ENCODE measurements at regions not wholly inside any gene's neighbourhood (a gene's known extent, or its start where the extent isn't known, plus 50 kb on each side); places are given as distances from the start of the nearest gene placed in this dataset.
"Not testable (repeated sequence)": the region's sequence is repeated elsewhere in the genome, so short reads cannot be mapped to it uniquely, and the experiment has no call there.

DNA sequence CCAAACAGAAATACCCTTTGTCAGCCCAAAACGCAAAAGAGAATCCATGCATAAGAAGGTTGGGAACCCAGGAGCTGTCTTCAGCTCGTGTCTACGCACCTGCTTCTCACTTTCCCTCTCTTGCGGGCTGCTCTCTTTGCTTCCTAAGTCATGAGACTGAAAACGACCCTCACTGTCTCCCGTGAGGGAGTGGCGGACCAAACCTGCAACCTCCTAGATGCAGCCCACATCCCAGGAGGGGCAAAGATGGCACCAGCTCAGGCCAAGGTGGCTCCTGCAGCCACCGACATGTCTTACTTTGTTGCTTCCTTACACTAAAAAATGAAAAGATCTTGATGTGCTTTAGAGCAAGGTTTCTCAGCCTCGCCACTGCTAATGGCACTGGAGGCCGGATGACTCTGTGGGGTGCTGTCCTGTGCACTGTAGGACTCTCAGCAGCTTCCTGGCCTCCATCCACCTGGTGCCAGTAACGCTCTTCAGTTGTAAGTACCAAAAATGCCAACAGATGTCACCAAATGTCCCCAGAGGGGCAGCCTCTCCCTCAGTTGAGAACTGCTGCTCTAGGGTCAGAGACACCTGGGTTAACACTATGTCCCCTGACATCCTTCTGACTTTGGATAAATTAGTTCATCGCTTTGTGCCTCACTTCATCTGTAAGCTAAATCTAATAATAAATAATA lies 179.8 kb upstream of the PFKP start:
- no peak for DNase-seq

DNA sequence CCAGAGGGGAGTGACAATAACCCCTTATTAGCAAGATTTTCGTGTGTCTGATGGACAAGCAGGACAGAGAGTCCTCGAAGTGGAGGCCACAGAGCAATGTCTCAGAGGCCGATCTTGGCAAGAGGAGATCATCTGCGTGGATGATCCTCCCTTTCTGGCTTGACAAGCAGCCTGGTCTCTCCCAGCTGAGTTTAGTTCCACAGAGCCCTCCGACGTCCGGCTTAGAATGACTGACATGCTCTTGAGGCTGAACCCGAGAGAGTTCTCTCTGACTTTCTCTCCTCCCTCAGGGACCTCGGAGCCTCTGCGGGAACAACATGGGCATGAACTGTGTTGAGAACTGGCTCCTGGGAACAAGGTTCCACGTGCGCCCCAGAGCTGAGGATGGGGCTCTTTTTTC lies 180.7 kb upstream of the PFKP start:
- DNase-seq: no peak

DNA sequence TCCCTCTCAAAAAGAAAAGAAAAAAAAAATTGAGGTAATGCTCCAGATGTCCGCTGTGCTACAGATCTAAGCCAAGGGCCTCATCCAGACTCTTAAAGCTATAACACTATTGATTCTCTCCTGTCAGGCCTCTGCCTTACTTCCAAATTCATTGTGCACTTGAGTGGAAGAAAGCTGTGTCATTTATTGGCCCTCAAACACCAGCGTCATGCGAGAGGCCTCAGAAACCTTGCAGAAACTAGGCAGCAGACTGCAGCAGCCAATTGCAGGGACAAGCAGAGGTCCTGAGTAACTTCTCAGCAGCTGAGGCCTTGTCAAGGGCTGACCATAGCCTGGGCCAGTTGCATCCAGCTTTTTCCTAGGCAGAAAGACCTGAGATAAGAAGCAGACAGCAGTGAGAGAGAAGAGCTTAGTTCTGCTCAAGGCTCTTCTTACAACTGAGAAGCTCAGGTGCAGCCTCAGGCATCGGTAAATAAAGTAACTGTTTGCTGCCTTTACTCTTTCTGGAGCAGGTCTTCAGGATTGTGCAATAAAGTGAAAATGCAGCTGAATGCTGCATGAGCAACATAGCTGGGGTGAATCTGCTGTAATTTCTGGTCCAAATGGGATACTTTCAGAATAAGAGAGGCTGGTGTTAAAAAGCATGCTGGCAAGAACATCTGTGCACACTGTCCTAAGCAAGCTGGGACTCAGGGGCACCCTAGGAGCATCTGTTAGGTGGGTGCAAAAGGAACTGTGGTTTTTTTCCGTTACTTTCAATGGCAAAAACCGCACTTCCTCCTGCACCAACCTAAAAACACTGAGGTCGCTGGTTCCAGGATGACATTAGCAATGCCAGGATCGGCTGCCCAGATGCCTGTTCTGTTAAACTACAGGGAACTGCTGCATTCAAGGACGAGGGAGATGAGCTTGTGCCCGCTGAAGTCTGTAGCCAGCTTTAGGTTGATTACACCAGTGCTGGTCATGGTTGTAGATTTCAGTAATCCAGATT lies 181.8 kb upstream of the PFKP start:
- DNase-seq: no peak

DNA sequence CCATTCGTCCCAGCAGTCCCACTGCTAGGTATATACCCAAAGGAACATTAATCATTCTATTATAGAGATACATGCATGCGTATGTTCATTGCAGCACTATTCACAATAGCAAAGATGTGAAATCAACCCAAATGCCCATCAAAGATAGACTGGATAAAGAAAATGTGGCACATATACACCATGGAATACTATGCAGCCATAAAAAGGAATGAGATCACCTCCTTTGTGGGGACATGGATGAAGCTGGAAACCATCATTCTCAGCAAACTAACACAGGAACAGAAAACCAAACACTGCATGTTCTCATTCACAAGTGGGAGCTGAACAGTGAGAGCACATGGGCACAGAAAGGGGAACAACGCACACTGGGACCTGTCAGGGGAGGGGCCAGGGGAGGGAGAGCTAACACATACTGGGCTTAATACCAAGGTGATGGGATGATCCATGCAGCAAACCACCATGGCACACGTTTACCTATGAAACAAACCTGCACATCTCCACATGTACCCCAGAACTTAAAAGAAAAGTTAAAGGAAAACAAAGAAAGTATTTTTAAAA lies 183.3 kb upstream of the PFKP start:
- DNase-seq: not testable (repeated sequence)

DNA sequence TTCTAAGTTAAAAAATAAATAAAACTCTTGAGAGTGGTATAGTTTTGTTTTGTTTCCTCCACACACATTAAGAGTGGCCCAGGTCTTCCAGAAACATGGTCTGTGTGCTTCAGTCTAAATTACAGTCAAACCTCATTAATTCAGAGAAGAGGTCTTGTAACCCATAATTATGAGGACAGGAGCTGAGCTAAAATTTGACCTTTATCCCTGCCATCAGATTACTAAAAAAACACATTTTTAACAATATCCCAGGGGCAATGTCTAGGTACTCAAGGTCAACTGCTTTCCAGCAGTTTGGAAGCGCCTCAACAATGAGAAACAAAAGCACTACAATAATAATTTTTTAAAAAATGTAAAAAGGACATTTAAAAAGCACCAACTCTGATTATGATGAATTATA lies 184.1 kb upstream of the PFKP start:
- no peak for DNase-seq

DNA sequence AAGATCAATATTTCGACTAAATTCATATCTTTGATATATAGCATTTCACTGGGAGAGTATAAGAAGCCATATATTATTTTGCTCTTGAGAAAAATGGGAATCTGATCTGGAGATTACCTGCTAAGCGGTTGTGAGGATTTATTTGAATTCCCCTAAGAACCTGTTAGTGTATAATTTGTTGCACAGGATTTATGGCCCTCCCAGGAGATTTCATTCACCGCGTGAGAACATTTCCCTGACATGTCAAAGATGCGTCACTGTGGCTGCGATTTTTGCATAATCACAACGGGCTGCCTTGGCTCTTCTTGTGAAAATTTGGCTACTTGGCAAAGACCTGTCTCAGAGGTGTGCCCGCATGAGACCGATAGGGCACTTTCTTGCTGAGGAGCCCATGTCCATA lies 184.7 kb upstream of the PFKP start:
- DNase-seq: no peak

DNA sequence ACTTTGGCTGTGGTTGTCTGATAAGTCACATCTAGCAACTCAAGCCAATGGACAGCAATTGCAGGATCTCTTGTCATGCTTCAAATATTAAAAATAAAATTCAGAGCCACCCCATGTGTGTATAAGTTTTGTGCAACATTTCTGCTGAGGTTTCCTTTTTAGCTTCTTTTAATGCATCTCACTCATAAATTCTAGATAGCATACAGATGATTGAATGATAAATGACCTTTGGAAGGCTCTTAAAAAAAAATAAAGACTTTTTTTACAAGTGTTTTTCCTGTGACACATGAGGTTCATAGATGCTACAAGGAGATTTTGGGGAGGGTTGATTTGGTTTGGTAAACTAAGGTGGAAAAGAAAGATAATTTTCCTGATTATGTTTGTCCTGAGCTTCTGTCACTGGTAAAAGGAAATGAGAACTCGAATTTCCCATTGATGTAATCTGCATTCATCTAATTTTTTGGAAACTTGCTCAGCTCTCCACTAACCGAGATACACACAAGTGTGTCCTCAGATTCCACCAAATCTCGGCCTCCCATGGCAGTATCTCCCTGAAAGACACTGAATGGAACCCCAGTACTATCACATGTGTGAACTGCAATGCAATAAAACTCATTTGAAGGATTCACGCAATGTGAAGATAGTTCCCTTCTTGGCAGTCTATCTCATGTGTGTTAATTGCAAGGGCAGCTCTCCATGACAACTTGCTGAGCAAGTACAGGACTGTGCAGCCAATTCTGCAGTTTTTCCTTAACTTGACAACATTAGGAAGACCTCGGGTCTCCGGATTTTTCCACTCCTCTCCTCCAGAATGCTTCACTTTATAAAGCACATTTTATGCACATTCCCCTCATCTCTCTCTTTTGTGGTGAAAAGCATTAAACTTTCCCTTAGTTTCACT lies 185.4 kb upstream of the PFKP start:
- DNase-seq: no peak

DNA sequence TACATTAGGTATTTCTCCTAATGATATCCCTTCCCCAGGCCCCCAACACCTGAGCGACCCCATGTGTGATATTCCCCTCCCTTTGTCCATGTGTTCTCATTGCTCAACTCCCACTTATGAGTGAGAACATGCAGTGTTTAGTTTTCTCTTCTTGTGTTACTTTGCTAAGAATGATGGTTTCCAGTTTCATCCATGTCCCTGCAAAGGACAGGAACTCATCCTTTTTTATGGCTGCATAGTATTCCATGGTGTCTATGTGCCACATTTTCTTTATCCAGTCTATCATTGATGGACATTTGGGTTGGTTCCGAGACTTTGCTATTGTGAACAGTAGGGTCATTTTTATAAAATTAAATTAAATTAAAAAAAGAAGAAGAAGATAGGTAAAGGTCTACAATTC lies 187.3 kb upstream of the PFKP start:
- not testable (repeated sequence) for DNase-seq

DNA sequence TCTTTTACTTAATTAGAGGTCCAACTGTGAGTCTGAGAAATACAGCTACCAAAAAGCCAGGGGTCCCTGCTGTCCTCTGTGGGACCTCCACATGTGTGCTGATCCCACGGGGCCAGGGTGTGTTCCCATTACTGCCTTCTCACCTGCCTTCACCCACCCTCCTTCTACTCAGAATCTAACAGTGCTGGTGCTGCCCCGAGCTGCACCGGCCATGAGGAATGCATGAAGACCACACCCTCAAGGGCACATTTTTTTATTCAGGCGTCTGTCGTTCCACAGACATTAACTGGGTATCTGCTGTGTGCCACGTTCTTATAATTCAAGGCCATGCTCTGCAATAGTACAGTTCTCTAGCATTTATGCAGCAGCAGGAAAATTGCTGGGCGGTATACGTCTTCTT lies 188.5 kb upstream of the PFKP start:
- no peak for DNase-seq

DNA sequence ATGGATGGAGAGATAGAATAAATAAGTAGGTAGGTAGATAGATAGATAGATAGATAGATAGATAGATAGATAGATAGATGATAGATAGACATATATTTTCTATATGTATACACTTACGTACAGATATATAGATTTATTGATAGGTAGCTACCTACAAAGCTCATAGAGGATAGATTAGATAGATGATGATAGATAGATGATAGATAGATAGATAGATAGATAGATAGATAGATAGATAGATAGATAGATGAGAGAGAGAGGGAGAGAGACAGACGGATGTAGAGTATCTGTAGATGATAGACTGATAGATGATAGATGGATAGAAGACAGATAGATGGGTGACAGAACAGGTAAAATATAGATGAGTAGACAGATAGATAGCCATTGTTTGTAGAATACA lies 191.3 kb upstream of the PFKP start:
- no peak for DNase-seq

DNA sequence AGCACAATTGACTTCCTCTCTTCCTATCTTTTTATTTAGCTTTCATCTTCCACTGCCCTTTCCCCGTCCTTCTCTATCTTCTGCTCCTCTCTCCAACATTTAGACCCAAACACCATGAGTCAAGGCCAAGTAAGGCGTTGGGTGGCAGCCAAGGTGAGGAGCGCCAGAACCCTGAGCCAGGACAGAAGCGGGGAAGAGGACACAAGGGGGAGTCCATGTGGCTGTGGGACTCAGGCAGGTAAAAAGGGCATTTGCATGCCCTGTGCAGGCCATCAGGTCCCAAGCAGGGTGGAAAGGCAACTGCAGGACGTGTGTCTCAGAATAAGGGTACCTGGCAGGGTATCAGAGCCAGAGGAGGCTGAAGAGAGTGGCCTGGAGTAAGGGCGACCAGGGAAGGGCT lies 192.4 kb upstream of the PFKP start:
- no peak for DNase-seq

DNA sequence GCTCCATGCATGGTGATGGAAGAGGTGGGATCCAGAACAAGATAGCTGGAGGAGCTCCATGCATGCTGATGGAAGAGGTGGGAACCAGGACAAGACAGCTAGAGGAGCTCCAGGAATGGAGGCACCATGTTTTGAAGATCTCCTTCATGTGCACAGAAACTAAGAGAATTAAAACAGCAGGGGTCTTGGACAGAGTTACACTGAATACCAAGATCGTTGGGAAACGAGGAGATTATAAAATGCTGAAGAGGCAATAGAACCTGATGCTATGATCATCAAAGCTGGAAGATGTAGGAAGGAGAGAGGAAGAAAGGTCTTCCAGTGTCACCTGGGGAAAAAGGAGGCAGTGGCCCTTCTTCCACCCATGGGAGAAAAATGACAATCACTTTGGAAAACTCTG lies 193.6 kb upstream of the PFKP start:
- no peak for DNase-seq

DNA sequence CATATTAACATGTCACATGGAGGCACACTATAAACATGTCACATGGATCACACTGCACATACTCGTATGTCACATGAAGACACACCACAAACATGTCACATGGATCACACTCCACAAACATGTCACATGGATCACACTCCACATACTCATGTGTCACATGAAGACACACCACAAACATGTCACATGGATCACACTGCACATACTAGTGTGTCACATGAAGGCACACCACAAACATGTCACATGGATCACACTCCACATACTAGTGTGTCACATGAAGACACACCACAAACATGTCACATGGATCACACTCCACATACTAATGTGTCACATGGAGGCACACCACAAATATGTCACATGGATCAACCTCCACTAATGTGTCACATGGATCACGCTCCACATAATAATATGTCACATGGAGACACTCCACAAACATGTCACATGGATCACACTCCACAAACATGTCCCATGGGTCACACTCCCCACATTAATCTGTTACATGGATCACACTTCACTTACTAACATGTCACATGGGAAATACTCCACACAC lies 195.6 kb upstream of the PFKP start:
- no peak for DNase-seq

DNA sequence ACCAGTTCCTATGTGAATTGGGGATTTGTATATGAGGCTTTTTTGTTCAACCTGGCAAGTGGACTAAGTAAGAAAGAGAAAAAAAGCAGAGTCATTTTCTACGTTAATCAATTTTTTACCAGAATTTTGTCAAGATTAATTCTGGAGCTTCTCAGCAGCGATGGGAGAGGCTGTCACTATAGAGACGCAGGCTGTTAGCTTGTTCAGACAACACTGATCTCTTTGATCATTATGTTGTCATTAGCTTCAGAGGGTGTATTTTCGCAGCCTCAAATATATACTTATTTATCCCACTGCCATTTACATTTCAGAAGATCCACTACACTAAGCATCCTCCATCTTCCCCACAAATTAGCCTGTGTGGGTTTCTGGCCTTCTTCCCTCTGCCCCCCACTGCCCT lies 196.7 kb upstream of the PFKP start:
- no peak for DNase-seq

DNA sequence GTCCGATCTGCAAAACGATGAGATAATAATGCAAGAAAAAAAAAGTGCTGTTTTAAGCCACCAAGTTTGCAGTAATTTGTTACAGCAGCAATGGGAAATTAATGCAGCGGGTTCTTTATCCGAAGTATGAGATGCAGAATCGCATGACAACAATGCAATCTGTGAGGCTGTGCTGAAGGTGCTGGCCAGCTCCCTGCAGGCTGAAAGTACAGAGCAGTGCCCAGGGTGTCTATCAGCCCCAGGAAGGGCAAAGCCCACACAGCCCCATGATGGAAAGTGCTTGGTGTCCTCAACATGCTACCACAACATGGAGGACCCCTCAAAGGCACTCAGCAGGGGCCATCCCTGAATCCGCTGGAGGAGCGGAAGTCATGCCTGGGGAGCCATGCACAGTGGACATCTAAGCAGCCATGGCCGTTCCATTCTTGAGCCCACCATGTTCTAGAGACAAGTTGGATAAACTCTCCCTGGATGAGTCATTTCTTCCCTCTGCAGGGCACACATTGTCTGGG lies 199.5 kb upstream of the PFKP start:
- DNase-seq: no peak

DNA sequence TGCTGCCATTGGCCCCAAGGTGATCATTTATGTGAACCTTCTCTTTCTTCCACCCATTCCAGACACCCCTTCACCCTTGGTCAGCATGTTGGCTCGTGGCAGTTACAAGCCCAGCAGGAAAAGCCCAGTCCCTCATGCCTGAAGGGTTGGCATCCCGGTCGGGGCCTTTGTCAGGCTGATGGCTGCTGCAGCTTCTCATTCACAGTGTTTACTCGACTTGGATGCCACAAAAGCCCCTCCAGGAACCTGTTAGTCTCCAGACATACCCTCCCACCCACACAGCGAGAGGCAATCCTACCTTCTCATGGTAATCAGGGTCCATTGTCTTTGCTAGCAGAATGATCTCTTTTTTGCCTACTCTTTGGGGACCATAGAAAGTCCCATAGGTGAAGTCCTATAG lies 200.8 kb upstream of the PFKP start:
- no peak for DNase-seq

DNA sequence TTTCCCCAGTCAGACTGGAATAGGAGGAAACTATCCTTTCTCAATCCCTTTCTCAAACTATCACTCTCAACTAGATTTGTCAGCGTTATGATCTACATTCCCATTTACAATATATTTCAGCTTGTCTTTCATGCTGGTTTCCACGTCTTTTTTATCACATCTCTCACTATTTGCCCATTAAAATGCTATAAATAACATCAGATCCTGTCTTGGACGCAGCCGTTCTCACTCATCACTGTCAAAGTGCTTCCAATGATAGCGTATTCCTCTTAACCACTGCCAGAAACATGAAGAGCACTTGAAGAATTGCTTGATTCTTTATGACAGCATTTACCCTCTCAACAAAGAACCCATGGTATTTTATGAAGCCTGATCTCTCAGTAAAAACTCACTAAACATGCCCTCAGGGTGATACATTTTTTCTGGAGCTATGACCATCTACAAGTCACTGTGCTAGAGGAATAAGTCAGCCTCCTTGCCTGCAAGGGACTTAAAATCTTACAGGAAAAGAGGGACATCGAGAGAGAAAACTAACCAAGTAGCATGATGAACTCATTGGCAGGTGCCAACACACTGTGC lies 205.6 kb upstream of the PFKP start:
- DNase-seq: no peak

DNA sequence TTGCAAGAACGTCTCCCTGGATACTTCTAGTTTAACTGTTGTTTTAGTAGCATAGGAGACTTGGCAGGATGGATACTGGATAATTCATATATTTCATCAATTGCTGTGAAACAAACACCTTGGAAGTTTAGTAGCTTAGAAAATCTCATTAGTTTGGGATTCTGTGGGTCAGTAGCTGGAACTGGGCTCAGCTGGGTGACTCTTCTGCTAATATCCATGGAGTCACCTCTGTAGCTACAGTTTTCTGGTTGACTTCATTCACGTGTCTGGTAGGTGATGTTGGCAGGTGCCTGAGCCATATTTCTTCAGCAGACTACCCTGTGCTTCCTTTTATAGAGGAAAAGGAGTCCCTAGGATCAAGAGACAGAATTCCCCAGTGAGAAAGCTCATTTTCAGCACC lies 208.9 kb upstream of the PFKP start:
- no peak for DNase-seq

DNA sequence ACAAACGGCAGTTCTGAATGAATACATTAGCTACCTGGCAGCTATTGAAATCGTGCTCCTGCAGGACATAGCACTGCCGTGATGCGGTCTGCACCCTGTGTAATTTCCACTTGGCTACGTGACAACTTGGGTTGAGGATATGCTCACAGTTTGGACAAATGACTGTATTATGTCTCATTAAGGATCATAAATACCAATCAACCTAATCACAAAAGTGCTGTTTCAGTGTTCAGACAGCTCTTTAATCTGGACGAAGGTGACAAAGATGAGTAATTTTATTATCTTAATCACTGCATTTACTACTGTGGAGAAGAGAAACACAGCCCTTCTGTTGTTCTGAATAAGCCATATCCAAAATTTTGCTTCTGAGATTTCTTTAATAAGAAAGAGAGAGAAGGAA lies 210.8 kb upstream of the PFKP start:
- DNase-seq: no peak

DNA sequence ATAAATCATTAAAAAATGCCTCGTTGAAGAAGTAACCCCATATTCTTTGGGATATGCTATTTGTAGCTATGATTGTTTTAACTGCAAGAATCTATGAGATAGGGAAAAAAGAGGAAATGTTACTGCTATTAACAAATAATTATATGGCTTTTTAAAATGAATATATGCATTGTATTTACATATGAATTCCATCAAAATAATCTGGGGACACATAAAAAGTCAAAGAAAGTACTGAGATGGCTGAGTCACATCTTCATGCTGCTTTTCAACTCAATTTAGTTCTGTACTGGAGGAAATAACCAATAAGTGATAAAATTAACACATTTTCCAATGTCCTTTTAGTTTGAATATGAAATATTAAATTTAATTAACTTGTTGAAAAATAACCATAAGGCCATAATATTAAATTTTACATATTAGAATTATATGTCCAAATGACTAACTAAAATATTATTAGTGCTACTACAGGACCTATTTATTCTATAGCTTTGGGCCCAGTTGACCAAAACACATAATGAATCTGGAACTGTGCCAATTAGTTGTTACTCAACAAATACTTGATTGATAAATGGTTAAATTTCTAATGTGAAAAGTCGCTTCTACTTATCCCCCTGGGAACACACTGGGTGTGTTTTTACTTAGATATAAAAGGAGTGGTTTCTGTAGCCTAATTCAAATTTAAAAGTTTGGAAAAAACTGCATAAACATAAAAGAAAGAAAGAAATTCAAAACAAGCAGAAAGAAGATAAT lies 214.6 kb upstream of the PFKP start:
- no peak for DNase-seq

DNA sequence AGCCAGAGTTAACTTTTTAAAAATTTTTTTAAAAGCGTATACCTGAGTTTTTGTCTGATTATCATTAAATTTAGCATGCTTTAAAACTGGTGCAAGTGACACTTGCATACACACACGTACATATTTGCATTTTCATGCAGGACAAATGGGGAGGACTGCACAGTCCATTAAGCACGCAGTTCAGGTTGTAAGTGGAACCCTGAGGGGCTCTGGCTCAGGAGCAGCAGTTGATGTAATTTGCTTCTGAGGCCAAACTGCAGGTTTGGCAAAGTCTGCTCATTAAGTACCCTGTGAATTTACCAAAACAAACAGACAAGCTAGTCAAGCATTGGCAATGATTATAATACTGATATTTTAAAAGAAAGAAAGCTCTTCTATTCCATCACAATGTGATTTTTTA lies 215.8 kb upstream of the PFKP start:
- no peak for DNase-seq
